ENCODE measurements at regions not wholly inside any gene's neighbourhood (a gene's known extent, or its start where the extent isn't known, plus 50 kb on each side); places are given as distances from the start of the nearest gene placed in this dataset.

- no peak overlapping the region for H3K27ac ChIP-seq (ENCODE audit: insufficient read length, low read depth, low read length)
- no peaks in the 10 kb centered on the region for H4K20me1 ChIP-seq (ENCODE audit: control insufficient read depth, insufficient read depth, insufficient read length)
- H3K9ac ChIP-seq (ENCODE audit: extremely low read depth, insufficient read length, low read length), result no peak overlapping the region
- H4K5ac ChIP-seq (ENCODE audit: insufficient read length, low read depth, low read length), result no peak overlapping the region
- H3K4me1 ChIP-seq (ENCODE audit: insufficient read depth, low read length), result no peaks in the 10 kb centered on the region
- H2BK5ac ChIP-seq (ENCODE audit: insufficient read length, low read length), result no peak overlapping the region
- no peaks in the 10 kb centered on the region for H3K79me2 ChIP-seq (ENCODE audit: insufficient read depth, low read length)
- no peak overlapping the region for H2BK120ac ChIP-seq (ENCODE audit: low read depth, low read length, poor library complexity, severe bottlenecking)
- no peaks in the 10 kb centered on the region for H3K27me3 ChIP-seq (ENCODE audit: insufficient read depth, low read length)
- H3K79me1 ChIP-seq (ENCODE audit: insufficient read depth, low read depth, low read length, poor library complexity, severe bottlenecking), result no peaks in the 10 kb centered on the region
- no peak overlapping the region for H2AK5ac ChIP-seq (ENCODE audit: insufficient read length, low read length)
- Mint-ChIP-seq H3K9me3 (peaks cover 0 to 8% of the 10 kb centered on the region in 2 experiments; a peak in 4 of 5 replicates), H3K27ac (no peak overlapping the region), H3K27me3 (ENCODE audit: low read depth) (no peaks in the 10 kb centered on the region), H3K36me3 (ENCODE audit: insufficient read depth in 1 of 3, low read depth in 3 of 3) (no peaks in the 10 kb centered on the region; a peak in 3 of 7 replicates), H3K4me3 (no peak overlapping the region), H3K4me1 (peaks cover 0 to 3% of the 10 kb centered on the region in 2 experiments; a peak in 1 of 4 replicates)
- WGBS (ENCODE audit: extremely low coverage, insufficient read length, low lambda C conversion rate), result no CpG with 5 or more reads among the region's 1 CpG
- TF ChIP-seq, protein P1, sequence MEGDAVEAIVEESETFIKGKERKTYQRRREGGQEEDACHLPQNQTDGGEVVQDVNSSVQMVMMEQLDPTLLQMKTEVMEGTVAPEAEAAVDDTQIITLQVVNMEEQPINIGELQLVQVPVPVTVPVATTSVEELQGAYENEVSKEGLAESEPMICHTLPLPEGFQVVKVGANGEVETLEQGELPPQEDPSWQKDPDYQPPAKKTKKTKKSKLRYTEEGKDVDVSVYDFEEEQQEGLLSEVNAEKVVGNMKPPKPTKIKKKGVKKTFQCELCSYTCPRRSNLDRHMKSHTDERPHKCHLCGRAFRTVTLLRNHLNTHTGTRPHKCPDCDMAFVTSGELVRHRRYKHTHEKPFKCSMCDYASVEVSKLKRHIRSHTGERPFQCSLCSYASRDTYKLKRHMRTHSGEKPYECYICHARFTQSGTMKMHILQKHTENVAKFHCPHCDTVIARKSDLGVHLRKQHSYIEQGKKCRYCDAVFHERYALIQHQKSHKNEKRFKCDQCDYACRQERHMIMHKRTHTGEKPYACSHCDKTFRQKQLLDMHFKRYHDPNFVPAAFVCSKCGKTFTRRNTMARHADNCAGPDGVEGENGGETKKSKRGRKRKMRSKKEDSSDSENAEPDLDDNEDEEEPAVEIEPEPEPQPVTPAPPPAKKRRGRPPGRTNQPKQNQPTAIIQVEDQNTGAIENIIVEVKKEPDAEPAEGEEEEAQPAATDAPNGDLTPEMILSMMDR (conservative IDR thresholded peaks at IDR 0.05), result no peak
- H3K23ac ChIP-seq (ENCODE audit: insufficient read length, low read depth, low read length), result no peak overlapping the region
- no peak overlapping the region for H3K4me2 ChIP-seq (ENCODE audit: insufficient read depth, insufficient read length, low read length)
- H3K14ac ChIP-seq (ENCODE audit: insufficient read depth, low read length), result no peak overlapping the region
- no peak overlapping the region for H4K91ac ChIP-seq (ENCODE audit: insufficient read length, low read depth, low read length)
- H3K56ac ChIP-seq (ENCODE audit: insufficient read length, low read depth, low read length), result no peak overlapping the region
- no peaks in the 10 kb centered on the region for H3K9me3 ChIP-seq (ENCODE audit: control insufficient read depth, low read depth, low read length)
- H2BK20ac ChIP-seq (ENCODE audit: low read depth, low read length, poor library complexity, severe bottlenecking), result no peak overlapping the region
- H2BK12ac ChIP-seq (ENCODE audit: insufficient read length, low read depth, low read length), result no peak overlapping the region
- no peak overlapping the region for H3K18ac ChIP-seq (ENCODE audit: insufficient read length, low read depth, low read length)
- DNase-seq, result no peak
- H4K8ac ChIP-seq (replicated peaks; ENCODE audit: insufficient read length, low read depth, low read length), result no peak overlapping the region
- no peak overlapping the region for H2AFZ ChIP-seq (ENCODE audit: low read length)
- H3K4ac ChIP-seq (ENCODE audit: low read depth, low read length), result no peak overlapping the region
- no peak overlapping the region for H3T11ph ChIP-seq (ENCODE audit: low read length)
- H2BK15ac ChIP-seq (ENCODE audit: low read depth, low read length), result no peak overlapping the region
- H3K23me2 ChIP-seq (ENCODE audit: insufficient read length, low read depth, low read length, poor library complexity, severe bottlenecking), result no peaks in the 10 kb centered on the region
Measured at GRCh38 chr2:7601990-7602389, 684.8 kb downstream of the RNF144A start.

All from H9 (cell line).